ENCODE measurements at regions not wholly inside any gene's neighbourhood (a gene's known extent, or its start where the extent isn't known, plus 50 kb on each side); places are given as distances from the start of the nearest gene placed in this dataset.

GRCh38 chr10:55098452-55098851 is 297.4 kb upstream of the PCDH15 start:
- no peak for TF ChIP-seq CTCF (IDR thresholded peaks at IDR 0.05; ENCODE audit: low read length, missing control alignments)
- H3K4me3 ChIP-seq (replicated peaks; ENCODE audit: low read depth, low read length): no peak overlapping the region
- DNase-seq (ENCODE audit: low read depth): no peak

GRCh38 chr10:55091691-55092328 is 290.8 kb upstream of the PCDH15 start:
- TF ChIP-seq CTCF (IDR thresholded peaks at IDR 0.05; ENCODE audit: low read length, missing control alignments): peak; percentile 84
- peak; percentile 27 for DNase-seq (ENCODE audit: low read depth)

GRCh38 chr10:55078121-55078520 is 277.1 kb upstream of the PCDH15 start:
- H3K4me3 ChIP-seq (replicated peaks; ENCODE audit: low read depth, low read length): no peak overlapping the region
- no peak for DNase-seq (ENCODE audit: low read depth)
- TF ChIP-seq CTCF (IDR thresholded peaks at IDR 0.05; ENCODE audit: low read length, missing control alignments): no peak

More at GRCh38 chr10:55091691-55092328, 290.8 kb upstream of the PCDH15 start:
- H3K4me3 ChIP-seq (replicated peaks; ENCODE audit: low read depth, low read length): no peak overlapping the region

GRCh38 chr10:55065185-55065584 is 264.2 kb upstream of the PCDH15 start:
- no peak overlapping the region for H3K4me3 ChIP-seq (replicated peaks; ENCODE audit: low read depth, low read length)
- DNase-seq (ENCODE audit: low read depth): no peak
- no peak for TF ChIP-seq CTCF (IDR thresholded peaks at IDR 0.05; ENCODE audit: low read length, missing control alignments)

GRCh38 chr10:55063811-55064210 is 262.8 kb upstream of the PCDH15 start:
- TF ChIP-seq CTCF (IDR thresholded peaks at IDR 0.05; ENCODE audit: low read length, missing control alignments): no peak
- peak; percentile 6 for DNase-seq (ENCODE audit: low read depth)
- no peak overlapping the region for H3K4me3 ChIP-seq (replicated peaks; ENCODE audit: low read depth, low read length)

GRCh38 chr10:55062349-55062748 is 261.3 kb upstream of the PCDH15 start:
- DNase-seq (ENCODE audit: low read depth): no peak
- no peak overlapping the region for H3K4me3 ChIP-seq (replicated peaks; ENCODE audit: low read depth, low read length)
- TF ChIP-seq CTCF (IDR thresholded peaks at IDR 0.05; ENCODE audit: low read length, missing control alignments): no peak

GRCh38 chr10:55058800-55059199 is 257.8 kb upstream of the PCDH15 start:
- no peak for DNase-seq (ENCODE audit: low read depth)
- no peak for TF ChIP-seq CTCF (IDR thresholded peaks at IDR 0.05; ENCODE audit: low read length, missing control alignments)

More at GRCh38 chr10:55058800-55059199, 257.8 kb upstream of the PCDH15 start:
- H3K4me3 ChIP-seq (replicated peaks; ENCODE audit: low read depth, low read length): no peak overlapping the region

Data from fibroblast of pulmonary artery (primary cell).